OCI-LY7 (cell line): ENCODE measurements at regions not wholly inside any gene's neighbourhood (a gene's known extent, or its start where the extent isn't known, plus 50 kb on each side); places are given as distances from the start of the nearest gene placed in this dataset.

Experiments used
- CTCF ChIP-seq: fragments of 200-600 bp; sonication (generic); conservative IDR thresholded peaks from 2 replicates; pipeline ENCODE4 v1.5.1; 2014; ENCODE audit warnings: mild to moderate bottlenecking, antibody characterized with exemption, low read length, moderate library complexity, mixed read lengths
- EZH2phosphoT487 ChIP-seq: fragments of 200-600 bp; sonication (generic); IDR thresholded peaks from 2 replicates; pipeline ENCODE4 v1.6.1; 2018; ENCODE audit warnings: low read depth, borderline replicate concordance, mild to moderate bottlenecking, mixed run types, antibody characterized with exemption, low read length, moderate library complexity, mixed read lengths

GRCh38 chr20:37636212-37636975, 57.4 kb upstream of the CTNNBL1 start:
- TF ChIP-seq CTCF, result no peak
- no peak for TF ChIP-seq EZH2phosphoT487
